Stromal cell of bone marrow (primary cell): ENCODE measurements at regions not wholly inside any gene's neighbourhood (a gene's known extent, or its start where the extent isn't known, plus 50 kb on each side); places are given as distances from the start of the nearest gene placed in this dataset.
"Not testable (repeated sequence)": the region's sequence is repeated elsewhere in the genome, so short reads cannot be mapped to it uniquely, and the experiment has no call there.

ENCODE experiments used
- DNase-seq: peaks from one replicate; pipeline ENCODE4 v3.0.0-alpha.2; 2012; ENCODE audit warnings: low read depth

GRCh38 chr10:61047081-61047480 is 103.1 kb upstream of the RHOBTB1 start:
- DNase-seq, result no peak

GRCh38 chr10:61045480-61045879 is 101.5 kb upstream of the RHOBTB1 start:
- DNase-seq, result not testable (repeated sequence)

- DNase-seq, result no peak
Measured at GRCh38 chr10:61042533-61042932, 98.5 kb upstream of the RHOBTB1 start.

- no peak for DNase-seq
Measured at GRCh38 chr10:61040399-61041016, 96.5 kb upstream of the RHOBTB1 start.

- DNase-seq, result no peak
Measured at GRCh38 chr10:61039868-61040267, 95.9 kb upstream of the RHOBTB1 start.

- not testable (repeated sequence) for DNase-seq
Measured at GRCh38 chr10:61037261-61037830, 93.4 kb upstream of the RHOBTB1 start.

GRCh38 chr10:61036148-61036547 is 92.2 kb upstream of the RHOBTB1 start:
- DNase-seq, result not testable (repeated sequence)

- no peak for DNase-seq
Measured at GRCh38 chr10:61031341-61031740, 87.4 kb upstream of the RHOBTB1 start.

- no peak for DNase-seq
Measured at GRCh38 chr10:61029411-61029810, 85.4 kb upstream of the RHOBTB1 start.

- no peak for DNase-seq
Measured at GRCh38 chr10:61028861-61029361, 84.9 kb upstream of the RHOBTB1 start.

GRCh38 chr10:61024856-61025201 is 80.8 kb upstream of the RHOBTB1 start:
- DNase-seq, result no peak

- no peak for DNase-seq
Measured at GRCh38 chr10:61024151-61024855, 80.3 kb upstream of the RHOBTB1 start.

GRCh38 chr10:61023053-61023452 is 79.1 kb upstream of the RHOBTB1 start:
- DNase-seq, result no peak

- no peak for DNase-seq
Measured at GRCh38 chr10:61021926-61022325, 77.9 kb upstream of the RHOBTB1 start.

- no peak for DNase-seq
Measured at GRCh38 chr10:61020420-61021158, 76.6 kb upstream of the RHOBTB1 start.

- DNase-seq, result no peak
Measured at GRCh38 chr10:61018146-61018545, 74.2 kb upstream of the RHOBTB1 start.

- no peak for DNase-seq
Measured at GRCh38 chr10:61016630-61017029, 72.6 kb upstream of the RHOBTB1 start.

- no peak for DNase-seq
Measured at GRCh38 chr10:61016007-61016406, 72.0 kb upstream of the RHOBTB1 start.

GRCh38 chr10:61010863-61011262 is 66.9 kb upstream of the RHOBTB1 start:
- no peak for DNase-seq

GRCh38 chr10:61003069-61003468 is 59.1 kb upstream of the RHOBTB1 start:
- not testable (repeated sequence) for DNase-seq

GRCh38 chr10:61001731-61002122 is 57.7 kb upstream of the RHOBTB1 start:
- DNase-seq, result no peak
